GM18519 (cell line): ENCODE measurements at regions not wholly inside any gene's neighbourhood (a gene's known extent, or its start where the extent isn't known, plus 50 kb on each side); places are given as distances from the start of the nearest gene placed in this dataset.
"Not testable (repeated sequence)": the region's sequence is repeated elsewhere in the genome, so short reads cannot be mapped to it uniquely, and the experiment has no call there.

Experiments
- ATAC-seq: cut with Tn5 transposase; IDR thresholded peaks from one replicate; pipeline ENCODE4 v1.9.1; 2021; ENCODE audit warnings: mild to moderate bottlenecking, moderate library complexity; ENCODE audit not compliant: unreplicated experiment, low FRiP score

DNA sequence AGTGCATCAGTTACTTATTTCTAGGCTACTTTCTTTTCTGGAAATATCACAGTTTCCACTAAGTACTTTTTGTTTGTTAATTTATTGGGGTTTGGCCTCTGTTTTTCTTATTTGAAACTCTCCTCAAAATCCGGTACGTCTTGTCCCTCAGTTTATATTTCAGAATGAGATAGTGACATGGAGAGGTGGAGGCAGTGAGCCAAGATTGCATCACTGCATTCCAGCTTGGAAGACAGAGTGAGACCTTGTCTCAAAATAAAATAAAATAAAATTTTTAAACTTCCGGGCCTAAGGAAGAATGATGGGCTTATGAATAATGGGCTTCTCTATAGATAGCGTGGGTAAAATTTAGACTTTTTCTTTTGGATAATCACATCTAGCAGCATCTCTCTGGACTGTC is 567.8 kb downstream of the TRIML1 start:
- ATAC-seq = no peak

DNA sequence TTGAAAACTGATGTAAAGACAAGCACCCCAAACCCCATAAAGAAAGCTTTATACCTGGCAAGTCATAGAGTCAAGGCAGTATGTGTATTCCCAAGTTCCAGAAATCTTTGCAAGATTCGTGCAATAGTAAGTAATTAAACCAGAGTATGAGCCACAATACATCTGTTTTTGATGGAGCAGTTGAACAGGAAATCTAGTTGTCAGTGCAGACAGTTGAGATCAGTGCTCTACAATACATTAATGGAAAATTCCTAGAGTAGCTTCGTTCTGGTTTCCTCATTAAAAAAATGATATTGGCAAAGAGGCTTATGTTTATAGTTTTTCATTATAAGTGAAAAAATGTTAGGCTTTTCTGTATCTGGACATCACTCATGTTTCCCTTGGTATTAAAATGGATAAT is 575.3 kb downstream of the TRIML1 start:
- ATAC-seq = no peak

- no peak for ATAC-seq
Observed at GRCh38 chr4:188714907-188715306, 575.7 kb downstream of the TRIML1 start.

DNA sequence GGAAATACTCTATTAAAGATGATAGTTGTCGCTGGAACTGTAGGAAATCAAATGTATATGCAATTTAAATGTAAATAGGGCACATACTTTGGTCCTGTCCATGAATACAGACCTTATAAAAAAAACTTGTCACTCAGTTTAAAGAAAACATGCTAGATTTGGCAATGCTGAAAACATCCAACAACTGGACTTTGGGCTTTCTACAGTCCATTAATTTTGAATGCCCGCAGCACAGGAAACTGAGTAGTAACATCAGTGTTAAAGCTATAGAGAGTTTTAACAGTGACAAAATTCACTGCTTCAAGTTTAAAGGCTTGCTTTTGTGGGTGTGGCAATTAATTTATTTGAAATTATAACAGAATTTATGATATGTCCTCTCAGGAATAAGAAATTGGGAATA is 578.4 kb downstream of the TRIML1 start:
- no peak for ATAC-seq

GRCh38 chr4:188719794-188720193 is 580.6 kb downstream of the TRIML1 start:
- ATAC-seq = no peak

GRCh38 chr4:188722911-188723310 is 583.7 kb downstream of the TRIML1 start:
- ATAC-seq = no peak

GRCh38 chr4:188727746-188728145 is 588.5 kb downstream of the TRIML1 start:
- no peak for ATAC-seq

DNA sequence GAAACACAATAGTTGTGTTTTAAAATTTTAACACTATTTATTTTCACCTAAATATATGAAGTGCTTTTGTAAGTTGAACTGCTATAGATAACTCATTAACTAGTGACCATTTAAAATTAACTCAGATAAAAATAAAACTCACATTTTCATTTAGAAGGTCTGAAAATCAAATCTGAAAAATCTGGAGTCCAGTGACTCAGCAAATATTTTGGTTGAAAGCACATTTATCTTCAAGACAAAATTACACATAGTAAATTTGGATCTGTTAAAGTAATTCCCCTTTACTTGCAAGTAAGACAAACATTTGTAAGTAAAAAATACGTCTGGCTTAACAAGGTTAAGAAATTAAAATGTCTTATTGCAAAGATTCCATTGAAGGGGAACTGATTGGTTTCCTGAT is 589.1 kb downstream of the TRIML1 start:
- no peak for ATAC-seq

DNA sequence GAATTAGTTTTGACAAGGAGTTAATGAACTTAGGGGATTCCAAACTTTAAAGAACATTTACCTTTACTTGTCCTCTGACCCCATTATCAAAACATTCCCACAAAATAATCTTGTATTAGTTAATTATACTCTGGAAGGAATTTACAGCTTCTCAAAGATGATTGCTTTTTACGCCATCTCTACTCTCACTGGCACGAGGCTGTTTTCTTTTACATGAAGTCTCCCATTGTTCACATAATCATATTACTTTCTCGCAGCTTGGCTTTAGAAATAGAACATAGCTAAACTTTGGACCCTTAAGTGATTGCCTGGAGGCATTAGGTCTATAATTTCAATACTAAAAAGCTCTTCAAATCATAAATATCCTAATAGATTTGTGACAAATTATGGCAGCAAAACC is 592.9 kb downstream of the TRIML1 start:
- ATAC-seq = no peak

- ATAC-seq = no peak
Observed at GRCh38 chr4:188735082-188735481, 595.8 kb downstream of the TRIML1 start.

- no peak for ATAC-seq
Observed at GRCh38 chr4:188737251-188738002, 598.2 kb downstream of the TRIML1 start.

DNA sequence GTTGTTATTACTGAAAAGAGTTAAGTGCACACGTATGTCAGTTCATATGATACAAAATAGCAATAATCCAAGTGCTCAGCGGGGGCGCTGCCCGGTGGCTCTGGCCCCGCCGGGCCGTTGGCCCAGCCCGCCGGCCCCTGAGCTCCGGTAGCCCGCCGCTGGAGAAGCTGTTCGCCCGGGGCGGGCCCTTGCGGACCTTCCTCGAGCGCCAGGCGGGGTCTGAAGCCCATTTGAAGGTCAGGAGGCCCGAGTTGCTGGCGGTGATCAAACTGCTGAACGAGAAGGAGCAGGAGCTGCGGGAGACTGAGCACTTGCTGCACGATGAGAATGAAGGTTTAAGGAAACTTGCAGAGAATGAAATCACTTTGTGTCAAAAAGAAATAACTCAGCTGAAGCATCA is 599.0 kb downstream of the TRIML1 start:
- ATAC-seq = not testable (repeated sequence)

GRCh38 chr4:188740172-188740571 is 600.9 kb downstream of the TRIML1 start:
- not testable (repeated sequence) for ATAC-seq

- ATAC-seq = not testable (repeated sequence)
Observed at GRCh38 chr4:188740791-188741190, 601.5 kb downstream of the TRIML1 start.

- ATAC-seq = no peak
Observed at GRCh38 chr4:188754372-188755002, 615.2 kb downstream of the TRIML1 start.

DNA sequence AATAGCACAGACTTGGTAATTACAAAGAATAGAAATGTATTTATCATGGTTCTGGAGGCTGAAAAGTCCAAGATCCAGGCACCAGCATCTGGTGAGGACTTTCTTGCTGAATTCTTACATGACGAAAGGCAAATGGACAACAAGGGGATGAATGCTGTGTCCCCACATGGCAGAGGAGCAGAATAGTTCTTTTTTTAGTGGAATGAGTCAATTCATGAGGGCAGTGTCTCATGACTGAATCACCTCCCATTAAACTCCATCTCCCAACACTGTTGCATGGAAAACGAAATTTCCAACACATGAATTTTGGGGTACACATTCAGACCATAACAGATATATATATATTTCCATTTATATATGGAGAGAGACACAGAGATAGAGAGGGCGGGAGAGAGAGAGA is 628.3 kb downstream of the TRIML1 start:
- ATAC-seq = no peak

DNA sequence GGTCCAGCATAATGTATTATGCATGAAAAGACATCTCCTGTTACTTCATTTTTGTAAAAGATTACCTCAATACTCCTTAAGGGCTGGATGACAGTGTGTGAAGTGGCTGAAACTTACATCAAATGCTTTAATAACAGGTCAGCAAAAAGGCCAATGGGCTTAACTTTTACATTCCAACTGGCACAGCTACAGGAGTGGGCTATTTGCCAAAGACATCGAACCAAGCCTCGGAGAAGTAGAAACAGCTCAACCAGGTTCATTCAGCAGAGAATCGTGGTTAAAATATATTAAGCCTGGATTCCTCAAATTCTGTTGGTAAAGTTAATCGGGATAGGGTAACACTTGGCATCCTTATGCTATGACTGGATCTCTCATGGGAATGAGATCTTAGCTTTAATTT is 639.7 kb downstream of the TRIML1 start:
- ATAC-seq = no peak

DNA sequence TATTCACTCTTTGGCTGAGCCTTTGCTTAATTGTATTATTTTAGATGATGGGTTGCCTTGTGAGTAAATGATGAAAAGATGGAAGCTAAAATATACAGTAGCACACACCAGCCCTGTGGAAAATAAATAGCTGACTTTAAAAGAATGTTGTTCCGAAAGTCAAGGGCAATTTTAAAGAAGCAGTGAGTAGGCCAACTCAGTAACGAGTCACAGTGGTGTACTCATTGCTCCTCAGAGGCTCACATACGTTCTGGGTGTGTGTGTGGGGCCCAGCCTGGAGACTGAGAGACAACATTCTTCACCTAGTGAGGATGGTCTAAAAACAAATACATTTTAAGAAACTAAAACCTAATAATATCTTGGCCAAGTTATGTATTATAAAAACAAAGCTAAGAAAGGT is 640.3 kb downstream of the TRIML1 start:
- no peak for ATAC-seq

- ATAC-seq = no peak
Observed at GRCh38 chr4:188780028-188780427, 640.8 kb downstream of the TRIML1 start.

DNA sequence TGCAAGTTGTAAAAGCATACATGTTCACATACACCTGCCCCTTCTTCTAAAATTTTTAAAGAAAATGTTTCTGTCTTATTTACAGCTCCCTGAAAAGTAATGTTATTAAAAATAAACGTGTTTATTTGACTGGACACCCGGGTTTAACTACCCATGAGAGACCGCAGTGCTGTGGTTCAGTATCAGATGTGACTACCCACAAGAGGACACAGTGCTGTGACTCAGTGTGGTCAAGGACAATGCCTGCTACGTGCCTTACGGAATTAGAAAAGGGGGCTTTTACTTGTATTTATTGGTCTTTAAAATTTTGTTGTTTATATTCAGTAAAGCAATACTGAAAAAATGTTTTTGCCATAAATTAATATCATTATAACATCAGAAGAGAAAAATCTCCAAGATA is 641.4 kb downstream of the TRIML1 start:
- ATAC-seq = no peak

- no peak for ATAC-seq
Observed at GRCh38 chr4:188781655-188782054, 642.4 kb downstream of the TRIML1 start.

DNA sequence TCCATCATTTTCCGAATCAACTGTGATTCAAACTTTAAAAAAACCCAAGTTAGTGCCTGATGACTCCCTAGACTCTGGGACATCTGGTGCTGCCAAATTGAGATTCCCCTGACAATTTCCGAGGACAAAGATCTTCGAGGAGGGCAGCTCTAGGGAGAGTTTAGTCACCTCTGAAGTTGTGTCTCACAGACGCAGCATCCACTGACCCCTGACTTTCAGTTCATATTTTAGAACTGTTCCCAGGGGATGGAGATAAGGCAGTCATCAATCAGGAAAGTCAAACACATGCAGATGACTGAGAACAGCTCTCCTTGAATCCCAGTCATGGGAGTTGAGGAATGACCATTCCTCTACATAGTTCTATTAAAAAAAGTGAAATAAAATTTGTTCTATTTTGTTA is 643.9 kb downstream of the TRIML1 start:
- ATAC-seq = no peak
